B cell (primary cell): ENCODE measurements at regions not wholly inside any gene's neighbourhood (a gene's known extent, or its start where the extent isn't known, plus 50 kb on each side); places are given as distances from the start of the nearest gene placed in this dataset.

Experiments
- ATAC-seq: fragments of 200-7000 bp; cut with Tn5 transposase; one replicate; pipeline ENCODE4 v1.10.0; 2021; ENCODE audit warnings: low read depth, mild to moderate bottlenecking, moderate number of reproducible peaks, moderate library complexity
- CTCF ChIA-PET: fragments of 350-600 bp; sonication (Branson Sonifier 250); formaldehyde crosslinking; loops from one replicate; lab custom pipeline; 2021; ENCODE audit warnings: antibody characterized with exemption, inconsistent platforms; lab: Charles Lee
- POLR2A ChIA-PET: fragments of 350-600 bp; sonication (Branson Sonifier 250); formaldehyde crosslinking; loops from one replicate; lab custom pipeline; 2021; ENCODE audit warnings: antibody characterized with exemption; lab: Charles Lee
- DNase-seq: peaks from one replicate; pipeline ENCODE4 v3.0.0; 2013
- H2AFZ ChIP-seq: 2 replicates; pipeline ENCODE4 v1.6.1; 2012; ENCODE audit warnings: mild to moderate bottlenecking, low read depth, low read length; ENCODE audit not compliant: insufficient read depth, poor library complexity, severe bottlenecking
- H3K27ac ChIP-seq, 2 donors: 1 replicate in 1 of 2; 2 replicates in 1 of 2; pipeline ENCODE4 v1.5.1; 2012 to 2013; ENCODE audit warnings: low read length in 2 of 2, mild to moderate bottlenecking in 2 of 2, moderate library complexity in 1 of 2
- H3K27me3 ChIP-seq, 4 experiments: fragments of 200-600 bp in 1 of 4; sonication (generic) in 1 of 4; replicated peaks in 1 of 4; 1 replicate in 2 of 4; 2 replicates in 2 of 4; pipeline versions ENCODE4 v1.6.1 to v1.7.0; 2013 to 2016; ENCODE audit warnings: low read length in 3 of 4, mild to moderate bottlenecking in 2 of 4, mixed read lengths in 1 of 4, moderate library complexity in 1 of 4; ENCODE audit not compliant: insufficient read depth in 4 of 4, control insufficient read depth in 3 of 4; ENCODE audit errors: control extremely low read depth in 1 of 4
- H3K36me3 ChIP-seq, 2 experiments: replicated peaks in 1 of 2; 1 replicate in 1 of 2; 2 replicates in 1 of 2; pipeline versions ENCODE4 v1.6.1 to v1.7.1; 2013; ENCODE audit warnings: low read length in 1 of 2; ENCODE audit not compliant: insufficient read depth in 2 of 2, control insufficient read depth in 1 of 2; ENCODE audit errors: control extremely low read depth in 1 of 2, extremely low read depth in 1 of 2
- H3K4me1 ChIP-seq, 2 donors: fragments of 200-600 bp in 1 of 2; sonication (generic) in 1 of 2; 1 replicate in 1 of 2; 2 replicates in 1 of 2; pipeline versions ENCODE4 v1.5.1 to v1.6.1; 2013 to 2017; ENCODE audit warnings: low read length in 2 of 2; ENCODE audit not compliant: control insufficient read depth in 2 of 2, insufficient read depth in 2 of 2
- H3K4me2 ChIP-seq: replicated peaks from 2 replicates; pipeline ENCODE3; 2012; ENCODE audit warnings: mild to moderate bottlenecking, low read depth, low read length; ENCODE audit not compliant: poor library complexity, severe bottlenecking
- H3K4me3 ChIP-seq, 5 experiments: fragments of 200-600 bp in 1 of 5; sonication (generic) in 1 of 5; 1 replicate in 3 of 5; 2 replicates in 2 of 5; pipeline versions ENCODE4 v1.5.1 to v1.7.0; 2011 to 2016; ENCODE audit warnings: low read length in 4 of 5, mild to moderate bottlenecking in 4 of 5, low read depth in 2 of 5, control low read depth in 1 of 5, moderate library complexity in 1 of 5; ENCODE audit not compliant: insufficient read depth in 1 of 5; ENCODE audit errors: control extremely low read depth in 1 of 5, extremely low read depth in 1 of 5
- H3K79me2 ChIP-seq: fragments of 200-600 bp; sonication (generic); one replicate; pipeline ENCODE4 v1.6.0; 2016; ENCODE audit warnings: low read length; ENCODE audit not compliant: control insufficient read depth, insufficient read depth
- H3K9ac ChIP-seq: fragments of 200-600 bp; sonication (generic); 2 replicates; pipeline ENCODE4 v1.6.1; 2017; ENCODE audit warnings: mild to moderate bottlenecking, low read length, moderate library complexity
- H3K9me3 ChIP-seq, 3 donors: one replicate each; pipeline versions ENCODE4 v1.6.1 to v1.7.1; 2013; ENCODE audit warnings: low read length in 2 of 3; ENCODE audit not compliant: control insufficient read depth in 2 of 3, insufficient read depth in 1 of 3; ENCODE audit errors: control extremely low read depth in 1 of 3
- H4K20me1 ChIP-seq: 2 replicates; pipeline ENCODE4 v1.6.0; 2012; ENCODE audit warnings: mild to moderate bottlenecking, low read length; ENCODE audit not compliant: insufficient read depth, control insufficient read depth, poor library complexity, severe bottlenecking
- H3K27ac Mint-ChIP-seq: one replicate; pipeline ENCODE4 v1.8.0; 2021; ENCODE audit warnings: mixed read lengths
- H3K27me3 Mint-ChIP-seq: one replicate; pipeline ENCODE4 v1.8.0; 2021; ENCODE audit warnings: mixed read lengths
- H3K4me1 Mint-ChIP-seq: one replicate; pipeline ENCODE4 v1.8.0; 2021; ENCODE audit warnings: mixed read lengths
- H3K4me3 Mint-ChIP-seq: one replicate; pipeline ENCODE4 v1.8.0; 2021; ENCODE audit warnings: mixed read lengths
- H3K9me3 Mint-ChIP-seq: one replicate; pipeline ENCODE4 v1.8.0; 2022; ENCODE audit warnings: mixed read lengths; ENCODE audit not compliant: insufficient read depth
- CTCF ChIP-seq: fragments of 200-600 bp; IDR thresholded peaks from one replicate; pipeline ENCODE4 v1.8.0; 2022; ENCODE audit warnings: antibody characterized with exemption, mild to moderate bottlenecking
- EZH2 ChIP-seq: IDR thresholded peaks from 2 replicates; pipeline ENCODE4 v1.6.1; 2012; ENCODE audit warnings: borderline replicate concordance, low read depth, mild to moderate bottlenecking, moderate library complexity, low read length; ENCODE audit not compliant: insufficient read depth, poor library complexity, severe bottlenecking
- WGBS: methylation state at CpG from one replicate; pipeline ENCODE4 v1.1.5; 2013; ENCODE audit warnings: missing lambda C conversion rate; ENCODE audit not compliant: insufficient coverage; 5-methylcytosine and 5-hydroxymethylcytosine counted together
- intact Hi-C: fragments of 100-400 bp; cut with micrococcal nuclease; formaldehyde crosslinking; loops from one replicate; pipeline ENCODE4 v1.10.0; 2022

GRCh38 chr13:92954746-92955145 is 271.9 kb upstream of the GPC6 start:
- H3K27ac Mint-ChIP-seq = no peak overlapping the region
- no CpG with 5 or more reads among the region's 5 CpGs for WGBS

GRCh38 chr13:92959790-92960189 is 266.8 kb upstream of the GPC6 start:
- H2AFZ ChIP-seq = no peak overlapping the region
- H3K9me3 ChIP-seq = peaks cover 0 to 11% (median 0%) of the 10 kb centered on the region in 3 donors
- Mint-ChIP-seq H3K4me1 (no peaks in the 10 kb centered on the region), H3K27me3 (no peaks in the 10 kb centered on the region), H3K4me3 (no peak overlapping the region), H3K27ac (no peak overlapping the region), H3K9me3 (peaks cover 5% of the 10 kb centered on the region)
- ATAC-seq (no peak), DNase-seq (no peak)
- WGBS = 85% methylated on average over 8 of the region's 8 CpGs
- H3K27me3 ChIP-seq = no peaks in the 10 kb centered on the region
- H4K20me1 ChIP-seq = no peaks in the 10 kb centered on the region
- H3K4me1 ChIP-seq = no peaks in the 10 kb centered on the region
- H3K9ac ChIP-seq = no peak overlapping the region
- H3K79me2 ChIP-seq = no peaks in the 10 kb centered on the region
- POLR2A ChIA-PET = no interaction called here
- intact Hi-C loops = no loop called here
- CTCF ChIA-PET = no interaction called here
- H3K36me3 ChIP-seq = no peaks in the 10 kb centered on the region
- no peak overlapping the region for H3K4me2 ChIP-seq
- no peak for TF ChIP-seq CTCF
- no peak overlapping the region for H3K27ac ChIP-seq
- no peak overlapping the region for H3K4me3 ChIP-seq

More at GRCh38 chr13:92954746-92955145, 271.9 kb upstream of the GPC6 start:
- no peaks in the 10 kb centered on the region for H3K36me3 ChIP-seq
- DNase-seq = no peak
- intact Hi-C loops = no loop called here
- H3K9ac ChIP-seq = no peak overlapping the region
- H3K4me2 ChIP-seq = no peak overlapping the region
- H3K4me3 ChIP-seq = no peak overlapping the region
- no peaks in the 10 kb centered on the region for H3K4me1 Mint-ChIP-seq
- H3K4me3 Mint-ChIP-seq = no peak overlapping the region
- no peaks in the 10 kb centered on the region for H3K27me3 Mint-ChIP-seq
- CTCF ChIA-PET = no interaction called here
- no peak overlapping the region for H3K27ac ChIP-seq
- no peak overlapping the region for H2AFZ ChIP-seq
- H3K9me3 ChIP-seq = peaks cover 0 to 5% (median 0%) of the 10 kb centered on the region in 3 donors
- POLR2A ChIA-PET = no interaction called here
- no peaks in the 10 kb centered on the region for H3K79me2 ChIP-seq
- no peaks in the 10 kb centered on the region for H3K27me3 ChIP-seq
- TF ChIP-seq EZH2 (no peak), CTCF (no peak)
- H3K9me3 Mint-ChIP-seq = peaks cover 8% of the 10 kb centered on the region
- no peak for ATAC-seq
- no peaks in the 10 kb centered on the region for H4K20me1 ChIP-seq
- H3K4me1 ChIP-seq = no peaks in the 10 kb centered on the region
